HG02759 (cell line): ENCODE measurements at regions not wholly inside any gene's neighbourhood (a gene's known extent, or its start where the extent isn't known, plus 50 kb on each side); places are given as distances from the start of the nearest gene placed in this dataset.

Source experiments
- ATAC-seq: cut with Tn5 transposase; IDR thresholded peaks from one replicate; pipeline ENCODE4 v1.9.1; 2021; ENCODE audit warnings: mild to moderate bottlenecking, moderate library complexity; ENCODE audit not compliant: unreplicated experiment

DNA sequence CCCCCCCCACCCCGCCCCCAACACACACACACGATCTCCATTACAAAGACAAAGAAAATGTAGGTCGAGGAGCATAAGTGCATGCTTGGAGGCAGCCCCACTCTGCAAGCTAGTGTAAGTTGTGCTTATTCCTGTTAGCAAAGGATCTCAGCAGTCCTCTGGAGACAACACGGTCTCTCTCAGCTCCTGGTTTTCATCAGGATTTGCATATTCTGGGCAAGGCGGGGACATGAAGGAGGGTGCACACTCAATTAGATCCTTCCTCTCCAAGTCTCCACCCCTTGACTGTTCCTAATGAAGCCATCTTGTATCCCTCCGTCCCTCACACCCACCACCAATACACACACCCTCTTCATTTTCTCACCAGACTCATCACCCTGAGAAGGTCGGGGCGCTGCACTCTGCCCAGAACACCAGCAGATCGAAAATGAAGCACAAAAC is 63.8 kb downstream of the MRPL46 start:
- ATAC-seq = no peak

DNA sequence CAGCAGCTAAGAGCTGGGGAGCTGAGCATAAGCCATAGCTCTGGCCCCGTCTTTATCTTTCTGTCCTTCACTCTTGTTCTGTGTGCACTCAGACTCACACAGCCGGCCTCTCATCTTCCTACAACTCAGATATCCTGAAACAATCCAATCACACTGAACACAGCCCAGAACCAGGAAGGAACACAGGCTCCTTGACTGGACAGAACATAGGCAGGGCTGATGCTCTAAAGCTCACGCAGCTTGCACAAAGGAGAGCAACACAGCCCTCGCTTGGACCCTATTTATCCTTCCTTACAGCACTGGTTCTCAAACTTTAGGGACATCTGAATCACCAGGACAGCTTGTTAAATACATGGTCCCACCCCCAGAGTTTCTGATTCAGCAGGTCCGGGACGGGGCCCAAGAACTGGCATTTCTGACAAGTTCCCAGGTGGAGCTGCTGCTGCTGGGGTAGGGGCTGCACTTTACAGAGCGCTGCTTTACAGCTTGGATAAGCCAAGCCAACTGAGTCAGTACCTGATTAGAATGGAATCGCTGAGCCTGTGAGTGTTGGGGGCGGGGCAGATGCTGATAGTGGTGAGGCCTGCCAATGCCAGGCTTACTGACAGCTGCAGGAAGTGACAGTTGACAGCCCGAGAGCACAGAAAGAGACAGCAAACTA is 65.1 kb downstream of the MRPL46 start:
- no peak for ATAC-seq

DNA sequence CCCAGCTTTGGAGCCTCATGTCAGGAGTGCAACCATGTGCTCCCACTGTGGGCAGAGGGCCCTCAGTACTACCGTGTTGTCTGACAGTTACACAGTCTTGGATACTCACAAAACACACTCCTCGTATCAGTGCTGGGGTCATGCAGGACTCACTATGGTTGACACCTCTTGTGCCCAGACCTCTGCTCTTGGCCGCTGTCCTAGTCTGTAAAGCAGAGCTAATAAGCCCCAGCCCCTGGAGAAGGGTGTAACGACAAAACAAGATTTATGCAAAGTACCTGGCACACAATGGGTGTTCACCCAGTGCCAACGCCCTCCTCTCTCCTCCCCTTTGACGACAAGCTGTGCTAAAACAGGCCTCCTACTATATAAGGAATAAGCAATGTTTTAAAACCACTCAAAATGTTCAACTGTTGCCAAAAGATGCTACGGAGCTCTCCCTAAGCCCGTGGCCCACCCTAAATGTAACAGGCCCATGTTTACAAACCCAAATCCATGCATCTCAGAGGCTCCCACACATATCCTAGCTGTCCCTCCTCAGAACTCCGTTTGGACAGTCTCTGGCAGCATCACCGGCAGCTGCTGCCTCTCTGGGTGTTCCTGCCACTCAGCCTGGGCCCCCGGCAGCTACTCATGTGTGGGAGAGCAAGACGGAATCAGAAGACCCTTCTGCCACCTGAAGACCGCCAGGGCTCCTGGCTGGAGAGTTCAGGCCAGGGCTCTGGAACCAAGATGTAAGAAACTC is 65.8 kb downstream of the MRPL46 start:
- ATAC-seq = no peak

DNA sequence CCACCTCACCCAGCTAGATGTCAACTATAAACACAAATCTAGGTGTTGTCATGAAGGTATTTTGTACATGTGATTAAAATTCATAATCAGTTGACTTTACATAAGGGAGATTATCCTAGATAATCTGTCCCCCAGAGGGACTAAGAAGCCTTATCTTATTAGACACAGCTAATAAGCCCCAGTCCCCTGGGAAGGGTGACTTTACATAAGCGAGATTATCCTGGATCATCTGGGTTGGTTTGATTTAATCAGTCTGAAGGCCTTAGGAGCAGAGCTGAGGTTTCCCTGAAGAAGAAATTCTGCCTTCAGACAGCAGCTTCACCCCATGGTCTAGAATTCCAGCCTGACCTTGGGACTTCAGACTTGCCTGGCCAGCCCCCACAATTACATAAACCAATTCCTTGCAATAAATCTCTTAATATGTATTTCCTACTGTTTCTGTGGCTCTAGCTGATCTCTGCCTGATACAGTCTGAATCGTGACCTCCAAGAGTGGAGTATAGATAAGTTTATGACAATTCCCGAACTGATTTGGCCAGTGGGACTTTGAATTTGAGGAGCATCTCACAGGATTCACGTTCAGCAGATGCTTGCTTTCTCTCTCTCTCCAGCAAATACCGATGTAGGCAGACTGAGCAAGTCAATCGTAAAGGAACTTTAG is 66.5 kb downstream of the MRPL46 start:
- no peak for ATAC-seq

DNA sequence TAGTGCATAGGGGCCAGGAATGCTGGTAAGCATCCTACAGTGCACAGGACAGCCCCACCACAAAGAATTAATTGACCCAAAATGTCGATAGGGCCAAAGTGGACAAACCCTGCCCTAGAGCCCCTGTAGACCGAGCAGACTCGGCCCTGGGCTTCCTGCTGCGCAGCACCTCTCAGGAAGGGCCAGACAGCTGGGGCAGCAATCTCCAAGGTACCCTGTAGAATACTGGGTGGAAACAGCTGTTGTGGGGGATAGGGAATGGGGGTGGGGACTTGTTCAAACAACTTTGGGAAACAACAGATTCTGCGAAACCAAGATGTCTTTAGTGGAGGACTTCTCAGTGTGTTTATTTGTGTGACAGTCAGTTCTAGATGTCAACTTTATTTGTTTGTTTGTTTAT is 67.1 kb downstream of the MRPL46 start:
- ATAC-seq = no peak

DNA sequence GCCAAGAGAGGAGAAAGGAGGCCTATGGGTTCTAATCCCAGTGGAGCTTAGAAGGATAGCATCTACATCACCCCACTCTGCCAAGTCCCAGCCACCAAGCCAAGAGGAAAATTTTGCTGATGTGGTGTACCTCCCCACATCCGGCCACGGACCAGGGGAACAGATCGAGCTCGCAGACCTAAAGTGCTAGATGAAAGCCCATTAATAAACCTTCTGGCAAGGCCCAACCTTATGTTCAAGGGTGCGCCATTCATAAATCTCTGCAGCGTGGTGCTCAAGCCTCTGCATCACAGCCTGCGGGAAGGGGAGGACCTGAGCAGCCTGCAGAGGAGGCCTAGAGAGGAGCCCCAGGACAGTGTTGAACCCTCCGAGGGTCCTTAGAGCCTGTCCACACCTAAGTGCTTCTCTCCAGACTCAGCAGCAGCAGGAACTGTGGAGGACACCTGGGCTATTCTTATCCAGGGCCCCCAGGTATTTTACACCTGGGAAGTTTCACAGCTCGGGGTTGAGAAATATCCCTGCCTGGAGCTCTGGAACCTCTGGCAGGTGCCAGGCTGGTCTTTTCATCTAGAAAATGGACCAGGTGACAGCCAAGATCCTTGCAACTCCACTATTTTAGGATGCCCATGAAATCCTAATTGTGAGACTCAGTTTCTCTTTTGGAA is 68.0 kb downstream of the MRPL46 start:
- no peak for ATAC-seq

DNA sequence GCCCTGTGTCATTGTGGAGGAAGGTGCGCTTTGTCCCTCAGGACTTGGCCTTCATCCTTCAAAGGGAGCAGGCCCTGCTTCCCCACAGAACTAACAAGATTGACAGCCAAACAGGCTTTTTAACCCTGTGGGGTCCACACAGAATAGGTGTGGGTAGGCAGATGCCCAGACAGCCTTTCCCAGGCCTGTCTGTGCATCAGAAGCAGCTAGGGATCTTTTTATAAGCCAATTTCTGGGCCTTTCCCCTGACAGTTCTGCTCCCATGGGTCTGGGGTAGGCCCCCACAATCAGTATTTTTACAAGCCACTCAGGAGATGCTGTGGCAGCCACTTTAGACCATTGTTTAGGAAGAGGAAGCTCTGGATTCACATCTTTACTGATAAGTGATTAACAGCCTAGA is 69.2 kb downstream of the MRPL46 start:
- no peak for ATAC-seq

DNA sequence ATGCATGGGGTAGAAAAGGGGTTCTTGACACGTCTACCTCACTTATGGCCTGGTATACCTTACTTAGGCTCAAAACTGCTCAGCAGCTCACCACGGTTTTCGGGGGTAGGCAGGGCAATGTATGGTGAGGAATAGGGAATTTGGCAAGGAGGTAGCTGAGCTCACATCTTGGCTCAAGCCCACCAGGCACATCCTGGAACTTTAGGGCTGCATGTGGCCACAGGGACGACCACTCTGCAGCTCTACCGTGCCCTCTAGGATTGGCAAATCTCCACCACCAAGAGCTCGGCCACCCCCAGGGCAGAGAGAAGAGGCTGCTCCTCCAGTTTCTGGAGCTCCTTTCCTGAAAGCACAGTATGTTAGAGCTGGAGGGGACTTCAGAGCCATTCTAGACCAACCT is 69.7 kb downstream of the MRPL46 start:
- no peak for ATAC-seq

DNA sequence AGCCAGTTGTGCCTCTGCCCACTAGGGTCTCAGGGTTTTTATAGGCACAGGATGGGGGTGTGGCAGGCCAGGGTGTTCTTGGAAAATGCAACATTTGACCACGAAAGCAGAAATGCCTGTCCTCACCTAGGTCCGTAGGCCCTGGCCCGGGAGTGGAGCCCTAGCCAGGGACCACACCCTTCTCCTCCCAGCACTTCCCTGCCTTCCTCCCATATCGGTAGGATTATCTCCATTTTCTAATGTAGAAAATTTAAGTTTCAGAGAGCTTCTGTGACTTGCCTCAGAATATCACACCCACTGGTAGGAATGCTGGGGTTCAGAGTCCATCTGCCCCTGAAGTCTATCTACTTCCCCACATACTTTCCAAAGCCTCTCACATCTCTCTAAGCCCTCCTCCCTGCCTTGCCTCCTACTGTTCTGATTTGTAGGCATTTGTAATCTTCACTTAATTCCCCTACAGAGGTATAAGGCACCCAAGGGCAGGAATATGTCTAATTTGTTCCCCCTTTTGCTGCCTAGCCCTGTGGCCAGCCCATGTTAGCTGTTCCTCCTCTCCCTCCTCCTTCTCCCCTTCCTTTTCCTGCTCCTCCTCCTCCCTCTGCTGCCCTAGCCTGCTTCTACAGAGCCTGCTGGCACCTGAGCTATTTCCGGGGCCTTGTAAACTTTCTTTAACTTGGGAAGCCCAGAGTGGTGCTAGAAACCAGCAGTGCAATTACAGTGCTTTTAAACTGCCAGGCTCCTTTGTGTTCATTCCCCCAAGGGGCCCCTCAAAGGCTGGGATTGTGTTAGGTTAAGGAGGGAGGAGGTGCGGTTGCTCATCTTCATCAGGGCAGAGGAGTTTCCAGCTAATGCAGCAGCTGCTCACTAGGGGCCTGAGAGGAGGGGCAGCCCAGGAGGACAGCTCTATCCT is 71.1 kb downstream of the MRPL46 start:
- ATAC-seq = no peak

DNA sequence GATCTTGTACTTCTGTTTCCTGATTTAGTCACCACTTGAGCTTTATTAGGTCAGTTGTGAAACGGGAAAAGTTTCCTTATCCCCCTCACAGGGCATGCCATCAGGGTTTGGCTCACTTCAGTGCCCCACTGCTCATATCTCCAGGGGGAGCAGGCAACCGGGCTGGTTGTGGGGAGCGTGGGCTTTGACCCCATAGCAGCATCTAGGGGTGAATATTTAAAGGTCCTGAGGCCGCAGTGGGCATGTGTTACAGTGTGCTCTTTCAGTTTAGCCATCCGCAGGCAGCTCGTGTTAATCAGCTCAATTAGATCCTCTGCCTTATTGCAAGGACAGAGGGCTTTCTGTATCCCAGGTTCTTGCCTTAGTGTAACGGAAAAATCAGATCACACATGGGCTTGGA is 71.9 kb downstream of the MRPL46 start:
- no peak for ATAC-seq

DNA sequence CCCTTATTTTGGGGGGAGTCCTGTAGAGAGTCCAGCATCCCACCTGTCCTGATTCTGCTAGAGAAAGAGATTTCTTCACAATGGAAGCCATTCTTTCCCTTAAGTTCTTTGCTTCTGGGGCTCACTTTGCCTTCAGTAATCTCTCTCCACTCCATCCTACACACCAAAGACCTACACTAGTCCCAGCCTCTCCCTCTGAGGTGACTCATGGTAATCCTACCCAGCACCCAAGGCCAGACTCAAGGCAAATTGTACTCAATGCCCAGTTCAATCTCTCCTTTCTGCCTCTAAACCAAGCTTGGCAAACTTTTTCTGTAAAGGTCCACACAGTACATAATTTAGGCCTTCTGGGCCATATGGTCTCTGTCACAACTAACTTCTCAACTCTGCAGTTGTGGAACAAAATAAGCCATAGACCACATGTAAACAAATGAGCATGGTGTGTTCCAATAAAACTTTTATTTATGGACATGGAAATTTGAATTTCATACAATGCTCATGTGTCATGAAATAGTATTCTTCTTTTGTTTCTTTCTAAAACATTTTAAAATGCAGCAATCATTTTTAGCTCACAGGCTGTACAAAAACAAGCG is 72.5 kb downstream of the MRPL46 start:
- no peak for ATAC-seq

DNA sequence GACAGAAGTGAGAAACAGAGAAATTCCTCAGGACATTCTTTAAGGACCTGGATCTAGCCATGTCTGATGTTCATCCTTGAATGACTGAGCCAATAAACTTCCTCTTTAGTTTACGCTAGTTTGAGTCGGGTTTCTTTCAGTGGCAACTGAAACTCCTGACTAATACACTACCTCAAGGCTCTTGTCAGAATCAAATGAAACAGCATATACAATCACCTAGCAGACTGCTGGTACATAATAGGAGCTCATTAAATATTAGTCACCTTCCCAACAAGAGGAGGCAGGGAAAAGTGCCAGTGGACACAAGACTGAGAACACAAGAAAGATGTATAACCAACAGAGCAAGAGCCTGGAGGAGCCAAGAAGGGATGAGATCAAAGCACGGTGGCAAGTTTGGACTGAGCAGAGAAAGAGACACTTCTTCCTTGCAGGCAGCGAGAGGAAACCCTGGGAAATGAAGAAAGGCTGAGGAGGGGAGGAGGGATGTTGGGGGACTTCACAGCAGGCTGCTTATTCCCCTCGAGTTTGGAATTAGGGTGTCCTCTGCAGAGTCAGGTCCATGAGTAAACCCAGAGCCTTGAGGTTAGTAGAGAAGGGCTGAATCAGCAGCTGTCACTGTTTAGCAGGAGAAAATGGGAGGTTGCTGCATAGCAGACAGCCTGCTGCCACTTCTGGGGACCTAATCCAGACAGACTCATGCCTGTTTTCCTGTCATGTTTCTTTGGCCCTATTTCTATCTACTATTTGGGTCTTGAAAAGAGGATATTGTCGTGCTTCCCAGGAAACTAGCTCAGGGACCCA is 73.3 kb downstream of the MRPL46 start:
- no peak for ATAC-seq

DNA sequence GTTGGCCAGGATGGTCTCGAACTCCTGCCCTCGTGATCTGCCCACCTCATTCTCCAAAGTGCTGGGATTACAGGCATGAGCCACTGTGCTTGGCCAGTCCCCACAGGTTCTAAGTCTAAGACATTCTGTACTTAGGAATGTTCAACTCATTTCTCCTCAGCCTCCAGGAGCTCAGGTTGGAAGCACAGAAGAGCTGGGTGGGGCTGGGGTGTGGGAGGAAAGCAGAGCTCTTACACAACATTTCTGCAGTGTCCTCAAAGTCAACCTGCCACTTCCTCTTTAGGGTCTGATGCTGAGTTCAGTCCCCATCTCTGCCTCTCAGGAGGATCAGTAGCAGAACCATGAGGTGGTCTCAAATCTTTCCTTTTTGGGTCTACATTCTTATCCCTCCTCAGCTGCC is 75.5 kb downstream of the MRPL46 start:
- ATAC-seq = no peak

DNA sequence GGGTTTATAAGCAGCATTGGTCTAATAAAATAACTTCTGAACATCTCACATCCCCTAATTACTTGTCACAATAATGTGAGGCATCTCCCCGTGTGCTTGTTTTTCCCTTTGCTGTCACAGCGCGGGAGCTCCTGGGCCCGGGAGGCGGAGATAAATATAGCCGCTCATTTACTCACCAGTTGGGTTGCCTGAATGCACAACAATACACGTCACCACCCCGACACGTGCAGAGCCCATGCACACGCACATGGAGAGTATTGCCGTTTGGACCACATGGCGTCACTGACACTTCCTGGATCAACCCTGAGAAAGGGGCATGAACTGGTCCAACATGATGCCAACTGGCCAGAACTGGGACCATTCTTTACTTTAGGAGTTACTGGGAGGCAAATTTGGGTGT is 76.2 kb downstream of the MRPL46 start:
- ATAC-seq = no peak

DNA sequence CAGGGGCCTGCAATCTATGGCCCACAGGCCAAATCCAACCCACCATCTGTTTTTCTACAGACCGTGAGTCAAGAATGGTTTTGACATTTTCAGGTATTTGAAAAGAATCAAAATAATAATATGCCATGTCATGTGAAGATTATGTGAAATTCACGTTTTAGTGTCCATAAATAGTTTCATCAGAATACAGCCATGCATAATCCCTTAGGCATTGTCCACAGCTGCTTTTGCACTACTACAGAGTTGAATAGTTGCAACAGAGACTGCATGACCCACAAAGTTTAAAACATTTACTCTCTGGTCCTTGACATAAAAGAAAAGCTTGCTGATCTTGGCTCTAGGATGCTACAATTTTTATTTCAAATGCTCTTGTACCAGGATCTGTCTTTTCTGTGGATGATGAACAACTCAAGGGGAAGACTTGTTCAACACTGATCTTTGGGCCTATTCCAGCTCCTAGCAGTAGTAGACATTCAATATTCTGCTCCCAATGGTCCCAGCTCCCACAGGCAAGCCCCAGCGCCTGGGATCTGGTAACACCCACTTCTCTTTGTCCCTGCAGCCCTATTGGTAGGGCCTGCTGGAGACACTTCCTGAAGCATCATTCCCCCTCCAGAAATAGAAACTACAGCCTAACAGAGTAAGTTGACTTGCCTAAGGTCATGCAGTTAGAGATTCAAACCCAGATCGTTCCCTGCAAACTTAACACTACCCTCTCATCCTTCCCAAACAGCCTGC is 76.9 kb downstream of the MRPL46 start:
- ATAC-seq = no peak

DNA sequence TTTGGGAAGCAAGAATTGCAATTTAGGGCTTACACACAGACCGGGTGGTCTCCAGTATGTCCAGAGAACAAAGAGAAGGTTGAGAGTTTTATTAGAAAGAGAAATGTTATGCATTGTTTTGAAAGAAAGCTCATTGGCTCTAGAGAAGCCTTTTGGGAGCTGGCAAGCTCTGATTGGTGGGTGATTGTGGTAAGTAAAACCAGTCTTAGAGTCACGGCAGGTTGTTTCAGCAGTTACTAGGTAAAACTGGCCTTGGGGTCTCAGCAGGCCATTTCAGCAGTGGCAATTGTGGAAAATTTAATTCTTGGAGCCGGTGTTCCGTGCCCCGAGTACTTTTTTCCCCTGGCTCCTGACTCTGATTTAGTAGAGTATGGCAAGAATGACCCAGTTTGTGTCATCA is 78.1 kb downstream of the MRPL46 start:
- no peak for ATAC-seq

DNA sequence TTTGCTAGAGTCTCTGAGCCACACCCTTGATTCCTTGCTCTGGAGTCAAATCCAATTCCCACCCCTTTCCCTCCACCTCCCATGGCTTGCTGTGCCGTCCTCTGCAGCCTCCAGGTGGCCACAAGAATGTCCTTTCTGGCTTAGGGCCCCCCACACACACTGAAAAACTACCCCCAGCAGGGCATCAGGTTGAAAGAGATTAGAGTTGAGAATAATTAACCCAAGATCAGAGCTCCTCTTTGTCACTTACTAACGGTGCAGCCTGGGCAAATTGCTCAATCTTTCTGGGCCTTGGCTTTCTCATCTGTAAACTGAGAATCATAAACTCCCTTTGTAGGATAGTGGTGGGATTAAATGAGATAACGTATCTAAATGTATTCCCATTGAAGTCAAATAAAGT is 78.5 kb downstream of the MRPL46 start:
- no peak for ATAC-seq

DNA sequence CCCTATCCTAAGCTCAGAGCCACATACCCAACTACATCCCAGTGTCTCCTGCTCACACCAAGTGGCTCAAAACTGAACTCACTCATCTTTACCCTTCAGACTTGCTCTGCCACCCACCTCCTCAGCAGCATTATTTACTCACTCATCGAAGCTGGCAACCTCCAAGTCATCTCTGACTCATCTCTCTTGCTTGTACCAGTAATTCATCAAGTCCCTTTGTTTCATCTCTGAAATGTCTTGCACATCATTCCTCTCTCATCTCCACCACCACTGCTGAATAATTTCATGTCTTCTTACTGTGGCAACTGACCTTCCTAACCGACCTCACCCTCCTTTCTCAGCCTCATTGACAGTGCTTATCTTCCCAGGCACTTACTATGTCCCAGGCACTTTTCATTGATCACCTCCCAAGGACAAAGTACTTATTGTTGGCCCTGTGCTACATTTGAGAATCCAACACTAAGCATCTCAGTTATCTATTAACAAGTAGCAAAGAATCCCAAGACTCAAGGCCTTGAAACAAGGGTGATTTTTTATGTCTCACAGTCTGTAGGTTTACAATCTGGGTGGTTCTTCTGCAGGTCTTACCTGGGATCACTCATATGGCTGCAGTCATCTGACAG is 82.0 kb downstream of the MRPL46 start:
- peak; percentile 38 for ATAC-seq
